NCI-H345 (cell line): ENCODE measurements at regions not wholly inside any gene's neighbourhood (a gene's known extent, or its start where the extent isn't known, plus 50 kb on each side); places are given as distances from the start of the nearest gene placed in this dataset.
"Not testable (repeated sequence)": the region's sequence is repeated elsewhere in the genome, so short reads cannot be mapped to it uniquely, and the experiment has no call there.

Experiments used
- DNase-seq: peaks from one replicate; lab custom pipeline; 2025; lab: John Stamatoyannopoulos, UW

- DNase-seq: no peak
Measured at GRCh38 chr6:167408235-167408869, 83.5 kb downstream of the TTLL2 start.

- no peak for DNase-seq
Measured at GRCh38 chr6:167409079-167409478, 84.2 kb downstream of the TTLL2 start.

DNA sequence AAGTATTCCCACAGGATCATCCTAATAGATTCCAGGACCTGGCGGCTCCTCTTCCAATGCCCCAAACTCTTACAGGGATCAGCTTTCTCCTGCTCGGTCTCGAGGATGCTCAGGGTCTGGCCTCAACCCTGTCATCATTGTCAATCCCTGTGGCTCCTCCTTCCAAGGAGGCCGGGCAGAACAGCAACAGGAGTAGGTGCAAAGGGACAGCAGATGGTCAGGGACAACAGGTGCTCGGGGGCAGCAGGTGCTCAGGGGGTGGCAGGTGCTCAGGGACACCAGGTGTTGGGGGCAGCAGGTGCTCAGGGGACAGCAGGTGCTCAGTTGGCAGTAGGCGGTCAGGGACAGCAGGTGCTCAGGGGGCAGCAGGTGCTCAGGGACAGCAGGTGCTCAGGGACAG, 84.8 kb downstream of the TTLL2 start:
- DNase-seq: no peak

- no peak for DNase-seq
Measured at GRCh38 chr6:167410462-167410861, 85.6 kb downstream of the TTLL2 start.

GRCh38 chr6:167412506-167412905, 87.6 kb downstream of the TTLL2 start:
- DNase-seq: no peak

- no peak for DNase-seq
Measured at GRCh38 chr6:167415441-167415961, 90.6 kb downstream of the TTLL2 start.

GRCh38 chr6:167416676-167417430, 92.0 kb downstream of the TTLL2 start:
- DNase-seq: no peak

- DNase-seq: no peak
Measured at GRCh38 chr6:167420177-167420576, 95.3 kb downstream of the TTLL2 start.

DNA sequence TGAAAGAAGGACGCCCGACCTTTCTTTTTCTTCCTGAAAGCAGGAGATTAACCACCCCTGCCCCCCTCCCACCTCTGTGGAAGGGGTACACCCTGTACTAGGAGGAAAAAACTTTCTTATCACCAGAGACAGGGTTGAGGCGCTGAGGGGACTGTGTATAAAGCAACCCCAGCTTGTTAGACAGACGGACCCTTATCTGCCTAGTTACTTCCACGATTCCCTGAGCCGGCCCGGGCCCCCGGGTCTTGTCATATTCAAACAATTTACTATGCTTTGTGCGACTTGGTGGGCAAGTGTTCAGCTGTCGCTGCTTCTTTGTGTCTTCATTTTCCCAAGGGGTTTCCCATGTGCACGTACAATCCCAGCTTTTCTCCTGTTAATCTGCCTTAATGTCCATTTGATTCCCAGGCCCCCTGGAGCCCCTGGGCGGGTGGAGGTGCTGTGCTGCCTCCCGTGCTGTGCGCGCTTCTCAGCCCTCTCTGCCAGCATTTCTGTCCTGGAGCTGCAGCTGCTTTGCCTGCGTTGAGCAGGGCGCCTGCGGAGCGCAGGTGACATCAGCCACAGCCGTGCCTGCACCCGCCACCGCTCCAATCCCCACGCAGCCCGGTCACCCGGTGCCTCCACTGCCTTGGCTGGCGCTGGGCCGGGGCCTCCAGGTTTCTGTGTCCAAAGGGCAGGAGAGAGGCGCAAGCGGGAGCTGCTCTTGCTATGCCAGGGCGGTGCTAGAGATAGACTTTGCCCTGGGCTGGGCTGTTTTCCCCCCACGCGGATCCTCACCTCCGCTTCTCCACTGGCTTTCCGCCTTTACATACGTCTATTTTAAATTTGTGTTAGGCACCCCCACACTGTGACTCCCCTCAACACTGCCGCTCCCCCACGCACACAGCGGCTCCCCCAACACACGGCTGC, 96.2 kb downstream of the TTLL2 start:
- no peak for DNase-seq

GRCh38 chr6:167421944-167422343, 97.1 kb downstream of the TTLL2 start:
- not testable (repeated sequence) for DNase-seq

- no peak for DNase-seq
Measured at GRCh38 chr6:167422934-167423333, 98.0 kb downstream of the TTLL2 start.

- DNase-seq: no peak
Measured at GRCh38 chr6:167424060-167424673, 99.3 kb downstream of the TTLL2 start.

DNA sequence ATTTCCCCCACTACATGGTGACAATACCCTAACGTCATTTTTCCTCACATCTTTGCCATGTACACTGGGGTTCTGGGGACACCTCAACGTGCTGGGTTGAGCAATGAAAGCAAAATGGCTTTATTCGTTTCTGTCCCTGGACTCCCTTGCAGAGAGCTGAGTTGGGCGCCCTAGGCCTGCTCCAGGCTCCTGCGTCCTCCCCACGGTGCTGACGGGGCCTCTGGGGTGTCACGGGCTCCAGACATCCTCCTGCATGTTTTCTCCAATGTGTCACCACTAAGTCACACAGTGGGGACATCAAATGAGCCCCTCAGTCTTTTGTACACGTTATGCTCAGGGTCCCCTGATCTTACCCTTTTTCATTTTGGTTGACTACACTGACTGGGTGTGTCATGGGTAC, 99.8 kb downstream of the TTLL2 start:
- DNase-seq: no peak

DNA sequence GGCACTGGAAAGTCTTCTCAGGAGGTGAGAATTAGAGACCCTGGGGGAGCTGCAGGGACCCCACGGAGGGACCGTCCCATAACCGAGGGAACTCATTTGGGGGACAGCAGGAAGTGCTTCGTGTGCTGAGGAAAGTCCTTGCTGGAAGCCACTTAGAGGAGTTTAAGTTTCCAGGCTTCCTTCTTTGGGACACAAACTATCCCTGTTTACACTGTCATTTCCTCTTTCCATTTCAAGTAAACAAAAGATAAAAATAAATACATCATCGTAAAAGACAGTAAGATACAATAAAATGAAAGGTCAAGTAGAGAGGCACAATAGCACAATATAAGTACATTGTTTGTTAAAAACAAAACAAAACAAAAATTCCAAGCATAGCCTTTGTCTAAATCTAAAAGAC, 101.2 kb downstream of the TTLL2 start:
- no peak for DNase-seq

GRCh38 chr6:167426651-167427050, 101.8 kb downstream of the TTLL2 start:
- DNase-seq: no peak

DNA sequence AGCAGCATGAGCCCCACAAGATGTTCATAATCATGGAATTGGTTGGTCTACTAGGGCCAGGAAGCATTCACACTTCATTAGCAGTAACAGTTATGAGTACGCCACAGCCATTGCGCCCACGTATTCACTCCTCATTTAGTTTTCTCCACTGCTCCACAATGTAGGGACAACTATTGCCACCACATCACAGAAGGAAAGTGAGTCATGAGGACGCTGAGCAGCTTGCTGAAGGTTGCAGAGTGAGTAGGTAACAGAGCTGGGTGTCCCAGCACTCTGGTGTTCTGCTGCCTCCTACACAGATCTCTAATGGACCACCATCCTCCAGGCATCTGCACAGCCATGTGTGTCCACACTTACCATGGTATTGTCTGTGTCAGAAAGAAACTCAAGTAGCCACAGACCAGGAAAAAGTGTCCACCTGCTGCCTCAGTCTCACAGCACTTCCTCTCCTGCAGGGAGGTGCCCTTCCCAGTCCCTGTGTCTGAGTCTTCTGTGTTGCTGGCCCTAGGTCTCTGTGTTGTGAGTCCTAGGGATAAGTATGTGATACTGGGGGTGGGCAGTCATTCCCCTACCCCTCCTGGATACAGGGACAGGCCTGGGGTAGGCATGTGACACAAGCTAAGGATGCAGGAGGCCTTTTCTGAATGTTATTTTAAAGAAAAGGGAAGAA, 103.9 kb downstream of the TTLL2 start:
- no peak for DNase-seq

DNA sequence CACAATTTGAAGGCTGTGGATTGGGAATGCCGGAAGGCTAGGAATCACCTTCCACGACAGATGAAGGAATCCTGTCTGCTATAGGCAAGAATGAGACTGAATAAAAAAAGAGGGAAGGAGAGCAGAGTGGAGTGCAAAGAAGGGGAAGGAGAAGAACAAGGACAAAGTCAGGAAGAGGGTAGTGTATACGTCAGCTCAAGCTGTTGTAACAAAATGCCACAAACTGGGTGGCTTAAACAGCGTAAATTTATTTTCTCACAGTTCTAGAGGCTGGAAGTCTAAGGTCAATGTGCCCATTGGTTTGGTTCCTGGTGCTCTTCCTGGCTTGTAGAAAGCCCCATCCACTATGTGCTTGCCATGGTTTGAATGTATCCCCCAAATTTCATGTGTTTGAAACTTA, 104.5 kb downstream of the TTLL2 start:
- DNase-seq: no peak

DNA sequence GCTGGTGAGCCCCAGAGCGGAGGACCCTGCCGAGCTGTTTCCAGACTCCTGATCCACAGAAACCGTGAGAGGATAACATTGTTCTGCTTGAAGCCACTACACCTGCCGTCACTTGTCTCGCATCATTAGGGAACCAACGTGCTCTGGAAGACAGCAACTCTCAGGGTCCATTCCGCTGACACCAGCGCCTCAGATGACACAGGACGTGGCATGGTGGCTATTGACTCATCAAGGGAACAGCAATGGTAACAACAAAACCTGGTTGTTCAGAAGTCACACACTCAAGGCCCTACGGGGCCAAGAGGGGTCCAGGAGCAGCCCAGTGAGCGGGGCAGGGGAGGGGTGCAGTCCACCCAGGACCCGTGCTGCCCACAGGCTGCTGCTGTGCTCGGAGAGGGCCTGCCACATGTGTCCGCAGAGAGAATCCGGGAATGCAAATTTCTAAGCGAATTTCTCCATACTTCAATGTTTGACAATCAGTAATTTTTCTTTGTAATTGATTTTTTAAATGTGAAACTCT, 110.4 kb downstream of the TTLL2 start:
- DNase-seq: peak; percentile 83

- no peak for DNase-seq
Measured at GRCh38 chr6:167437888-167438484, 113.1 kb downstream of the TTLL2 start.

GRCh38 chr6:167441715-167442206, 116.9 kb downstream of the TTLL2 start:
- peak; percentile 74 for DNase-seq

DNA sequence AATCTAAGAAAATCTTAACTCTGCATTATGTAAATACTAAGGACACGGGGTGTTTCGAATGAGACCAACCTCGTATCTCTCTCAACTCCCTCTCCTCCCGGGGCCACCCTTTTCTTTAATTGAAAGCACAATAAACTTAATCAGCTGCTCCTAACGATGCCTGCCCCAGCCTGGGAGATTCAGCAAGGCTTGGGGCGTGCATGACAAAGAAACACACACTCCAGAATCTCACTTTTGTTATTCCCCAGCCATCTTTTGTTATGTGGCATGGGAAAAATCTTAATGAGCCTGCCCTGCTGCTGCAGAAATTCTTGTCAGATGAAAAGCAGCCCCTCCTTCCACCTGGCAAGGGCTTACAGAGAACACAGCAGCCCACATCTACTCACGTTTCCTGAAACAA, 117.4 kb downstream of the TTLL2 start:
- DNase-seq: peak; percentile 61
